K562 (cell line): ENCODE measurements at regions not wholly inside any gene's neighbourhood (a gene's known extent, or its start where the extent isn't known, plus 50 kb on each side); places are given as distances from the start of the nearest gene placed in this dataset.

Source experiments
- ATAC-seq: fragments of 200-7000 bp; cut with Tn5 transposase; 3 replicates; pipeline ENCODE4 v1.9.1; 2020; ENCODE audit warnings: moderate library complexity
- BruUV-seq: library from RNA; stranded (reverse); fragments of 400-500 nt; replicated peaks from 2 replicates; lab custom pipeline; 2021; lab: Mats Ljungman, UMichigan
- CTCF ChIA-PET: fragments of 300-600 bp; formaldehyde crosslinking; extraction: SDS; loops from one replicate; lab custom pipeline; 2021; ENCODE audit warnings: low intra/inter-chr PET ratio; lab: Yijun Ruan, JAX
- POLR2A ChIA-PET: fragments of 300-600, 350-650 bp; sonication (Branson Sonifier 250); formaldehyde crosslinking; extraction: SDS; loops from one replicate; lab custom pipeline; 2021; ENCODE audit warnings: antibody characterized with exemption, inconsistent platforms; lab: Yijun Ruan, JAX
- DNase-seq, 4 experiments: peaks; one replicate each; pipeline versions ENCODE4 v3.0.0 to v3.0.0-alpha.2; 2011 to 2018; ENCODE audit warnings: low spot score in 3 of 4, mixed read lengths in 3 of 4; ENCODE audit errors: extremely low read depth in 1 of 4
- FAIRE-seq: peaks from 2 replicates; lab custom pipeline; 2011; peaks lifted over from hg19 to GRCh38; lab: Jason Lieb, UNC
- H2AFZ ChIP-seq: 2 replicates; pipeline ENCODE4 v1.6.0; 2011; ENCODE audit warnings: low read depth, low read length, control low read depth, inconsistent platforms
- H3K27ac ChIP-seq: fragments of 200-600 bp; 3 replicates; pipeline ENCODE4 v1.8.0; 2011; ENCODE audit warnings: low read depth, mild to moderate bottlenecking, control low read depth, inconsistent platforms, low read length, moderate library complexity, mixed read lengths; ENCODE audit errors: extremely low read depth
- H3K27me3 ChIP-seq, 2 experiments: fragments of 300-600 bp in 1 of 2; 2 replicates in 1 of 2; 3 replicates in 1 of 2; pipeline versions ENCODE4 v1.6.0 to v1.8.0; 2011; ENCODE audit warnings: inconsistent platforms in 2 of 2, low read length in 2 of 2, mild to moderate bottlenecking in 1 of 2, mixed read lengths in 1 of 2, moderate library complexity in 1 of 2; ENCODE audit not compliant: control insufficient read depth in 2 of 2, insufficient read depth in 2 of 2
- H3K36me3 ChIP-seq: fragments of 300-600 bp; 3 replicates; pipeline ENCODE4 v1.8.0; 2011; ENCODE audit warnings: mild to moderate bottlenecking, low read length, inconsistent platforms; ENCODE audit not compliant: control insufficient read depth, insufficient read depth
- H3K4me1 ChIP-seq, 2 experiments: fragments of 200-600 bp in 1 of 2; replicated peaks in 1 of 2; 2 replicates in 1 of 2; 3 replicates in 1 of 2; pipeline versions ENCODE4 v1.5.1 to v1.8.0; 2011; ENCODE audit warnings: inconsistent platforms in 2 of 2, low read length in 2 of 2, mild to moderate bottlenecking in 1 of 2, mixed read lengths in 1 of 2, moderate library complexity in 1 of 2; ENCODE audit not compliant: control insufficient read depth in 2 of 2, insufficient read depth in 2 of 2
- H3K4me2 ChIP-seq: 2 replicates; pipeline ENCODE4 v1.6.1; 2011; ENCODE audit warnings: low read length, control low read depth, inconsistent platforms, mixed read lengths; ENCODE audit not compliant: insufficient read depth
- H3K4me3 ChIP-seq: fragments of 200-600 bp; sonication (generic), shearing (Covaris generic); 2 replicates; pipeline ENCODE4 v1.5.1; 2016; ENCODE audit warnings: control low read depth, inconsistent platforms
- H3K79me2 ChIP-seq: fragments of 200-600 bp; 3 replicates; pipeline ENCODE4 v1.8.0; 2011; ENCODE audit warnings: low read length, inconsistent platforms; ENCODE audit not compliant: control insufficient read depth, insufficient read depth
- H3K9ac ChIP-seq, 2 experiments: 2 replicates each; pipeline versions ENCODE4 v1.6.0 to v1.6.1; 2011; ENCODE audit warnings: low read depth in 2 of 2, low read length in 2 of 2, control low read depth in 1 of 2, inconsistent platforms in 1 of 2, mild to moderate bottlenecking in 1 of 2, mixed read lengths in 1 of 2; ENCODE audit not compliant: insufficient read depth in 1 of 2
- H3K9me1 ChIP-seq: one replicate; pipeline ENCODE4 v1.6.0; 2011; ENCODE audit warnings: inconsistent platforms, mild to moderate bottlenecking, low read length, moderate library complexity; ENCODE audit not compliant: control insufficient read depth, insufficient read depth
- H3K9me3 ChIP-seq: replicated peaks from 2 replicates; pipeline ENCODE4 v1.5.1; 2011; ENCODE audit warnings: low read depth, low read length, inconsistent platforms; ENCODE audit not compliant: control insufficient read depth, insufficient read depth
- H4K20me1 ChIP-seq: replicated peaks from 2 replicates; pipeline ENCODE4 v1.6.1; 2011; ENCODE audit warnings: low read length, inconsistent platforms, mixed read lengths; ENCODE audit not compliant: control insufficient read depth, insufficient read depth
- DDX20 ChIP-seq: fragments of 450-650 bp; IDR thresholded peaks from 2 replicates; pipeline ENCODE4 v1.6.1; 2016; ENCODE audit warnings: missing genetic modification characterization, low read depth, mild to moderate bottlenecking, missing compliant biosample characterization, moderate library complexity
- FOXP4 ChIP-seq: sonication (generic); formaldehyde crosslinking; IDR thresholded peaks from 2 replicates; pipeline ENCODE4 v1.8.0; 2022; ENCODE audit warnings: mild to moderate bottlenecking, missing genetic modification reagents, borderline replicate concordance
- HNRNPLL ChIP-seq: fragments of 200-400 bp; formaldehyde crosslinking; IDR thresholded peaks from 2 replicates; pipeline ENCODE4 v1.6.1; 2017; ENCODE audit warnings: low read length, low read depth, mild to moderate bottlenecking; ENCODE audit not compliant: poor library complexity, severe bottlenecking
- KDM2B ChIP-seq: fragments of 250-450 bp; sonication (Bioruptor Pico); IDR thresholded peaks from 2 replicates; pipeline ENCODE4 v1.8.0; 2021; ENCODE audit warnings: mild to moderate bottlenecking, moderate library complexity
- PKNOX1 ChIP-seq: fragments of 450-650 bp; IDR thresholded peaks from 2 replicates; pipeline ENCODE4 v1.6.1; 2016
- RBM25 ChIP-seq: fragments of 200-400 bp; formaldehyde crosslinking; IDR thresholded peaks from 2 replicates; pipeline ENCODE4 v1.6.1; 2018; ENCODE audit warnings: low read length, low read depth, moderate library complexity; ENCODE audit not compliant: severe bottlenecking
- USF2 ChIP-seq: sonication (generic); formaldehyde crosslinking; IDR thresholded peaks from 2 replicates; pipeline ENCODE4 v1.5.0; 2020; ENCODE audit warnings: missing genetic modification reagents
- ZNF518B ChIP-seq: fragments of 250-450 bp; sonication (Bioruptor Pico); IDR thresholded peaks from 2 replicates; pipeline ENCODE4 v1.5.0; 2021; ENCODE audit warnings: mild to moderate bottlenecking, moderate library complexity
- WGBS: fragments of 100-300 bp; shearing (Covaris generic); methylation state at CpG from one replicate; pipeline ENCODE4 v1.1.6; 2016; ENCODE audit warnings: low coverage, mixed read lengths; ENCODE audit not compliant: insufficient coverage; ENCODE audit errors: missing lambda C conversion rate; 5-methylcytosine and 5-hydroxymethylcytosine counted together
- in situ Hi-C: fragments of 300-500 bp; cut with MboI; formaldehyde crosslinking; loops from 4 replicates; pipeline ENCODE4 v1.15.0; 2018; ENCODE audit warnings: inconsistent platforms, mixed read lengths
- intact Hi-C: fragments of 100-400 bp; cut with micrococcal nuclease; formaldehyde crosslinking; loops from 2 replicates; pipeline ENCODE4 v1.14.2; 2022

GRCh38 chr16:25464058-25464457 is 206.4 kb upstream of the ZKSCAN2 start:
- Histone ChIP-seq H3K9me3 (no peaks in the 10 kb centered on the region), H3K9me1 (no peaks in the 10 kb centered on the region), H3K4me1 (no peaks in the 10 kb centered on the region), H3K4me3 (no peak overlapping the region), H3K79me2 (no peaks in the 10 kb centered on the region), H3K27me3 (no peaks in the 10 kb centered on the region; a peak in 1 of 5 replicates), H3K9ac (no peak overlapping the region), H3K27ac (no peak overlapping the region), H3K4me2 (no peak overlapping the region), H4K20me1 (no peaks in the 10 kb centered on the region), H2AFZ (no peak overlapping the region), H3K36me3 (no peaks in the 10 kb centered on the region)
- ATAC-seq: no peak
- in situ Hi-C loops (no loop called here), intact Hi-C loops (no loop called here)
- DNase-seq: no peak
- ChIA-PET POLR2A (no interaction called here), CTCF (no interaction called here)
- BruUV-seq: no TSS peak
- TF ChIP-seq USF2 (CRISPR knock-in tag): peak; percentile 36; the same call in 1 of the 2 replicates
- TF ChIP-seq HNRNPLL: no peak
- peak; percentile 66 for TF ChIP-seq PKNOX1
- FAIRE-seq: no peak
- WGBS: 3% methylated on average over 2 of the region's 2 CpGs

- no peak overlapping the region for H3K4me3 ChIP-seq
- no peaks in the 10 kb centered on the region for H3K79me2 ChIP-seq
- ATAC-seq (no peak), FAIRE-seq (no peak), DNase-seq (no peak)
- H3K36me3 ChIP-seq: no peaks in the 10 kb centered on the region
- no TSS peak for BruUV-seq
- H3K9me1 ChIP-seq: no peaks in the 10 kb centered on the region
- no peak overlapping the region for H2AFZ ChIP-seq
- H3K27me3 ChIP-seq: peaks cover 0 to 2% of the 10 kb centered on the region in 2 experiments; a peak in 1 of 5 replicates
- intact Hi-C loops (no loop called here), in situ Hi-C loops (no loop called here)
- 3% methylated on average over 2 of the region's 2 CpGs for WGBS
- no peak overlapping the region for H3K27ac ChIP-seq
- H3K4me2 ChIP-seq: no peak overlapping the region
- H3K9ac ChIP-seq: no peak overlapping the region
- CTCF ChIA-PET: no interaction called here
- POLR2A ChIA-PET: no interaction called here
- no peaks in the 10 kb centered on the region for H3K9me3 ChIP-seq
- no peaks in the 10 kb centered on the region for H4K20me1 ChIP-seq
- H3K4me1 ChIP-seq: no peaks in the 10 kb centered on the region
- no peak for TF ChIP-seq RBM25
- TF ChIP-seq DDX20: no peak
- no peak for TF ChIP-seq KDM2B
- no peak for TF ChIP-seq ZNF518B
- no peak for TF ChIP-seq FOXP4 (CRISPR knock-in tag)
These were observed 192.2 kb upstream of the ZKSCAN2 start for GRCh38 chr16:25449802-25450201.
